H1 (cell line): ENCODE measurements at regions not wholly inside any gene's neighbourhood (a gene's known extent, or its start where the extent isn't known, plus 50 kb on each side); places are given as distances from the start of the nearest gene placed in this dataset.

Experiments used
- FOSL1 ChIP-seq: IDR thresholded peaks from 2 replicates; pipeline ENCODE4 v1.6.1; 2011; ENCODE audit warnings: mild to moderate bottlenecking, low read depth, low read length, moderate library complexity; ENCODE audit not compliant: insufficient read depth
- SAP30 ChIP-seq: fragments of 300-600 bp; sonication (generic); IDR thresholded peaks from 2 replicates; pipeline ENCODE4 v1.7.1; 2012; ENCODE audit warnings: low read length, moderate library complexity, mild to moderate bottlenecking, inconsistent platforms; ENCODE audit not compliant: insufficient read depth, insufficient replicate concordance
- SIN3A ChIP-seq, 2 experiments: IDR thresholded peaks in 1 of 2; conservative IDR thresholded peaks in 1 of 2; 2 replicates each; pipeline ENCODE4 v1.6.1; 2011 to 2012; ENCODE audit warnings: low read length in 2 of 2, improper control_type of control experiment in 1 of 2, low read depth in 1 of 2, mild to moderate bottlenecking in 1 of 2
- SP2 ChIP-seq: IDR thresholded peaks from 2 replicates; pipeline ENCODE4 v1.6.1; 2012; ENCODE audit warnings: mild to moderate bottlenecking, low read length, inconsistent platforms

- no peak for TF ChIP-seq SIN3A (conservative IDR thresholded peaks at IDR 0.05 in 1 of 2, IDR thresholded peaks at IDR 0.05 in 1 of 2; ENCODE audit: low read depth in 1 of 2, low read length in 2 of 2)
- TF ChIP-seq SP2, result no peak
- no peak for TF ChIP-seq FOSL1
- TF ChIP-seq SAP30, result no peak
Observed at GRCh38 chr16:75929046-75929445, 202.8 kb upstream of the CPHXL start (continued).
